WERI-Rb-1 (cell line): ENCODE measurements at regions not wholly inside any gene's neighbourhood (a gene's known extent, or its start where the extent isn't known, plus 50 kb on each side); places are given as distances from the start of the nearest gene placed in this dataset.
A peak's percentile ranks its signal among the peaks of the same experiment; 100 is the strongest.

ENCODE experiments used
- DNase-seq: peaks from one replicate; pipeline ENCODE4 v3.0.0-alpha.2; 2020
- H3K27ac ChIP-seq: fragments of 250-450 bp; sonication (Bioruptor Pico); 2 replicates; pipeline ENCODE4 v1.5.1; 2020; ENCODE audit warnings: mild to moderate bottlenecking, moderate library complexity
- H3K27me3 ChIP-seq: fragments of 250-450 bp; sonication (Bioruptor Pico); 2 replicates; pipeline ENCODE4 v1.5.1; 2021; ENCODE audit warnings: mild to moderate bottlenecking, low read depth, moderate library complexity; ENCODE audit not compliant: insufficient read depth, severe bottlenecking
- H3K36me3 ChIP-seq: fragments of 250-450 bp; sonication (Bioruptor Pico); 2 replicates; pipeline ENCODE4 v1.5.1; 2020; ENCODE audit warnings: mild to moderate bottlenecking, moderate library complexity
- H3K4me3 ChIP-seq: 2 replicates; pipeline ENCODE4 v1.5.1; 2011; ENCODE audit warnings: low read depth, mild to moderate bottlenecking, control low read depth, low read length
- H3K9me3 ChIP-seq: fragments of 250-450 bp; sonication (Bioruptor Pico); 2 replicates; pipeline ENCODE4 v1.5.1; 2021; ENCODE audit warnings: mild to moderate bottlenecking, moderate library complexity; ENCODE audit not compliant: severe bottlenecking
- CTCF ChIP-seq: IDR thresholded peaks from 2 replicates; pipeline ENCODE4 v1.5.1; 2011; ENCODE audit warnings: low read depth, mild to moderate bottlenecking, control low read depth, inconsistent platforms, low read length

GRCh38 chr6:97456070-97456469 is 173.1 kb upstream of the MMS22L start:
- peak; percentile 45 for TF ChIP-seq CTCF

GRCh38 chr6:97459535-97459934 is 176.5 kb upstream of the MMS22L start:
- no peak for TF ChIP-seq CTCF
- Histone ChIP-seq H3K9me3 (no peaks in the 10 kb centered on the region), H3K27me3 (no peaks in the 10 kb centered on the region), H3K36me3 (no peaks in the 10 kb centered on the region), H3K27ac (no peak overlapping the region), H3K4me3 (no peak overlapping the region)
- DNase-seq, result no peak

More at GRCh38 chr6:97456070-97456469, 173.1 kb upstream of the MMS22L start:
- Histone ChIP-seq H3K36me3 (no peaks in the 10 kb centered on the region), H3K27ac (no peak overlapping the region), H3K9me3 (no peaks in the 10 kb centered on the region), H3K27me3 (no peaks in the 10 kb centered on the region), H3K4me3 (no peak overlapping the region)
- DNase-seq, result peak; percentile 16

- TF ChIP-seq CTCF, result no peak
- Histone ChIP-seq H3K9me3 (no peaks in the 10 kb centered on the region), H3K27ac (no peak overlapping the region), H3K36me3 (no peaks in the 10 kb centered on the region), H3K4me3 (no peak overlapping the region), H3K27me3 (no peaks in the 10 kb centered on the region)
- DNase-seq, result no peak
Measured at GRCh38 chr6:97459986-97460385, 177.0 kb upstream of the MMS22L start.

- Histone ChIP-seq H3K27ac (no peak overlapping the region), H3K27me3 (no peaks in the 10 kb centered on the region), H3K9me3 (no peaks in the 10 kb centered on the region), H3K4me3 (no peak overlapping the region), H3K36me3 (no peaks in the 10 kb centered on the region)
- TF ChIP-seq CTCF, result no peak
- no peak for DNase-seq
Measured at GRCh38 chr6:97460394-97461080, 177.5 kb upstream of the MMS22L start.

- DNase-seq, result no peak
- Histone ChIP-seq H3K27me3 (no peaks in the 10 kb centered on the region), H3K4me3 (no peak overlapping the region), H3K9me3 (no peaks in the 10 kb centered on the region), H3K27ac (no peak overlapping the region), H3K36me3 (no peaks in the 10 kb centered on the region)
- no peak for TF ChIP-seq CTCF
Measured at GRCh38 chr6:97461218-97461617, 178.2 kb upstream of the MMS22L start.

GRCh38 chr6:97462031-97462430 is 179.0 kb upstream of the MMS22L start:
- Histone ChIP-seq H3K4me3 (no peak overlapping the region), H3K27ac (no peak overlapping the region), H3K27me3 (no peaks in the 10 kb centered on the region), H3K36me3 (no peaks in the 10 kb centered on the region), H3K9me3 (no peaks in the 10 kb centered on the region)
- TF ChIP-seq CTCF, result no peak
- DNase-seq, result no peak
